NCI-H146 treated with DMSO at 0.1 percent for 48 hours (cell line): ENCODE measurements at regions not wholly inside any gene's neighbourhood (a gene's known extent, or its start where the extent isn't known, plus 50 kb on each side); places are given as distances from the start of the nearest gene placed in this dataset.

Source experiments
- DNase-seq: peaks from one replicate; lab custom pipeline; 2025; ENCODE audit not compliant: unreplicated experiment; lab: John Stamatoyannopoulos, UW

DNA sequence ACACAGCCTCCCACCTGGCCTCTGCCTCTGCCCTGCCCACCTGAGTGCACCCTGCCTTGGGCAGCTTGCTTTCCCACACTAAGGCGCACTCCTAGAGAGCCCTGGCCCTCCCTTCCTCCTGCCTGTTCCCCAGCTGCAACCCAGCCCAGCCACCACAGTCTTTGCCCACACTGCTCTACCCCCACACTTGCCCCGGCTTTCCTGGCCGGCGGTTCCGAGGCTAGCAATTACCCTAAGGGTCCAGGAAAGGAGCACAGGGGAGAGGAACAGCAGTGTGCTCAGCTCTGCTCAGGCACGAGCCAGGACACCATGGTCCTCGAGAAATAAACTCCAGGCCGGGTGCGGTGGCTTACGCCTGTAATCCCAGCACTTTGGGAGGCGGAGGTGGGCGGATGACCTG lies 237.8 kb upstream of the RAB6C start:
- no peak for DNase-seq

DNA sequence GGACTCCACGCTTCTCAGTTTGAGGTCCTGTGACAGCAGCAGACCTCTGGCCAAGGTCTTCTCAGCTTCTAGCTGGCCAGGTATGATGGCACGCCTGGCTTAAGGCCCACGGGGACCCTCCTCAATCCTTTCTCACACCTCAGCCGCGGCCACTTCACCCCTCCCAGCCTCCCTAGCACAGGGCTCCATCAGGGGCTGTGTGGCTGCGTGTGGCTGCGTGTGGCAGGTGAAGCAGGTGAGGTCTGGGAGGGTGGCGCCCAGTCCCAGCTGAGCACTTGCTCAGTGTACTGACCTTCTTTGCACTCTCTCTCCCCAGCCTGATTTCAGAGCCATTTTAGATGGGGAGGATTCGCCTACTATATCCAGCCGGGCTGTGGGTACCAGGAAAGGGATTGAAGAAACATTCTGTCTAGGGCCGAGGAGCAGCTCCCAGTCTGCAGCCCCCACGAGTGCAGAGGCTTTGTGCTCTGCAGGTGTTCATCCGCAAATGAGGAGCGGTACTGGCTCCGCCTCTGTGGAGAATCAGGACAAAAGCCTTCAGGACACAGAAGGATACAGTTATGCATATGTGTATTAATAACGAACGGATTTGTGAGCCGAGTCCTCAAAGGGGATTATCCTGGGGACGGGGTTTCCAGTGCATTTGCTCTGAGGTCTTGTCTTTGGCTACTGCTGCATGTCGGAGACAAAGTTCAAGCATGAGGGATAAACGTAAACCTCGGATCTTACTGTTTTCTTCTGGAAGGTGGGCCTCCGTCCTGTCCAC lies 236.9 kb upstream of the RAB6C start:
- DNase-seq = no peak

DNA sequence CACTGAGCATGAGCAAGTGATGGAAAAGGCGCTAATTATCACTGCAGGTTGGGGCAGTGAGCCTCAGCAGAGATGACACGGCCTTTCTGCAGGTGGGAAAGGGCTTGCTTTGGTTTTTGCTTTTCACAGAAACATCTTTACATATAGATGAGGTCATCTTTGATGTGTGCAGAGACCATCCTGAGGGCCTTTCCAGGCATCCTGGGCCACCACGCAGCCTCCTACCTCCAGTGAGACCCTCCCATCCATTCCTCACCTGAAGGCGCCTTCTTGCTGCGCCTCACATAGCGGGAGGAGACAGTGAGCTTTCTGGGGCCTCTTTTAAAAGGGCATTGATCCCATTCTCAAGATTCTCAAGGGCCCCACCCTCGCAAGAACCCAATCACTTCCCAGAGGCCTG lies 235.3 kb upstream of the RAB6C start:
- no peak for DNase-seq

DNA sequence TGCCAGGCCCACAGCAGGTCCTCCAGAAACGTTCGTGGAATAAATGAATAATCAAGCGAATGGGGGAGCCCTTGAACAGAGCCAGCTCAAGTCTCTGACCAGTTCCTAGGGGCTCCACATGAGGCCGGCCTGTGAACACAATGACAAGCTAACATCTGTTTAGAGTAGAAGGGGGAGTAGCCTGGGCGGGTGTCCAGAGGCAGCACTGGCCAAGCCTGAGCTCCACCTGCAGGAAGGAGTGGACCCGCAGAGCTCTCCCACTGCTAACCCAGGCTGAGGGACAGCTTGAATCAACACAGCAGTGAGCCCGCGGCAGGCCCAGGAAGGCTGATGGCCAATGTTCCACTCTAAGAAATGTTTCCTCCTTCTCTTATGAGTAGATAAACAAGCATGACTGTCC lies 234.8 kb upstream of the RAB6C start:
- no peak for DNase-seq

DNA sequence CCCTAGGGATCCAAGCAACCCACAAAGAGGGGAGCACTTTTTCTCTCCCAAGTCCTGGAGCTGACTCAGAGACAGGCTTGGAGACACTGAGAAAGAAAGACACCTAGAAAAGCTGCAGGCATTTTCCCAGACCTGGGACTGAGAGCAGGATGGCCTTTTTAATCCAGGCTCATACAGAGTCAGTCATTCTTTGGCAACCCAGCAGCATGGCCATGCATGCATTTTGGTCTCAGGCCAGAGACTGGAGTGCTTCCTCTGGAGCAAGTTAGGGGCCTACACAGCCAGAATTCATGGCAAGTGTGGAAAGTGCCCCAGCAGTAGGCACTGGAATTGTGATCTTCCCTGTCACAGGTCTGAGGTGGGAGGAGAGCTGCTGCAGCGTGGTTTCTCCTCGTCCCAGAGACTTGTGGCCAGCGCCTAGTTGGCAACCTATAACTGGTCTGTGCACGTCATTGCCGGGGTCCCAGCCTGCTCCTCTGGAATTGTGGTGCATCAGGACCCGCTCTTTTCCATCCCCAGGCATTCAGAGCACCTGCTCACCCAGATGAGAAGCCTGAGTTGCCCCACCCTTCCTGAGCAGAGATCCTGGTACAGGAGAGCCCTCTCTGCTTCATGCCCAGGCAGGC lies 231.9 kb upstream of the RAB6C start:
- DNase-seq = no peak

DNA sequence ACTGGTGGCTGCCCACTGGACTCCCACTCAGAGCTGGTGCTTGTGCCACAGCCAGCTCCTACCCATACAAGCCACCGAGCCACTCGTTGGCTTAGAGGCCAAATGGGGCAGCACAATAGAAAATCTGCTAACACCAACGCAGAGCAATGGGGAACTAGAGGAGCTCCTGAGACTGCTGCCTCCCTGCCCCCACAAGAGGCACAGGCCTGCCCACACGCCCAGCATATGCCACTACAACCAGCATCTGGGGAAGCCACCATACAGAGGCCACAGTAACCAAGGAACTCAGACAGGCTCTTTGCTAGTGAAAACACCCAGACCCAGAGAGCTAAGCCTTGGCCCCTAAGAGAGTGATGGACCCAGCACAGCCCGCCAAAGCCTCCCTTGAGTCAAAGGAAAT lies 231.2 kb upstream of the RAB6C start:
- no peak for DNase-seq

DNA sequence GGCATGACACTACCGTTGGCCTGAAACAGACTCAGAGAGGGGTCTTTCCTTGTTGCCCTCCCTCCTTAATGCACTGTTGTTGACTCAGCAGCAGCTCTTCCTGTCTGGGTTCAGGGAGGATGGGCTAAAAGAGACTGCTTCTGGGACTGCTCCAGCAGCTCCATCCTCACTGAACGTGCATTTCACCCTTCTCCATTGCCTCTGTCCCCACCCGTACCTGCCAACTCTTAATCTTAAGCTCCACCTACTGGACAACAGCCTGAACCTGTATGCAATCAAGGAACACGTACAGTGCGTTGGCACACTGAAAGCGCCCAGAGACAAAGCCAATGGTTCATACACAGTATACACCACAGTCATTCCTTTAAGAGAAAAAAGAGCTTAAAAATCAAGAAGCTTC lies 230.8 kb upstream of the RAB6C start:
- DNase-seq = no peak

DNA sequence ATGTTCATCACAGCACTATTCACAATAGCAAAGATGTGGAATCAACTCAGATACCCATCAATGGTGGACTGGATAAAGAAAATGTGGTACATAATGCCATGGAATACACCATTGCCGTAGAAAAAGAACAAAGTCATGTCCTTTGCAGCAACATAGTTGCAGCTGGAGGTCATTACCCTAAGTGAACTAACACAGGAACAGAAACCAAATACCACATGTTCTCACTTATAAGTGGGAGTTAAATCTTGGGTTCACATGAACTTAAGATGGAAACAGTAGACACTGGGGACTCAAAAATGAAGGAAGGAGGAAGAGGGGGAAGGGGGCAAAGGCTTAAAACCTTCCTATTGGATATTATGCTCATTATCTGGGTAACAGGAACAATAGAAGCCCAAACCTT lies 228.1 kb upstream of the RAB6C start:
- DNase-seq = no peak

DNA sequence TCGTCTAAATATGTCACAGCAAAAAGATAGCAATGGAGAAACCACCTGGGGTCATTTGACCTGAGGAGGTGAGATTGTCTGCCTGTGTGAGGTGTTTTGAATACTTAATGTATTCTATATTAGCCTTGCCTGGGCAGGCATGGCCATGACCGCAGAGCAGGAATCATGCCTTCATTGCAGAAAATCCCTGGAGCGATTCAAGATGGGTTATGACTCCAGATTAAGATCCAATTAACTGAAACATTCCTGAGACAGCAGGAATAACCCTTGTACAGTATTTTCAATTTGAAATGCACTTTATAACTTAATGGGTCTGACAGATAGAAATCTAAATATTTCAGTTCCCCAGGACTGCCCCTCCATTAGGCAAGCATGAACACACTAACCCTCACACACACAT lies 227.3 kb upstream of the RAB6C start:
- DNase-seq = no peak

DNA sequence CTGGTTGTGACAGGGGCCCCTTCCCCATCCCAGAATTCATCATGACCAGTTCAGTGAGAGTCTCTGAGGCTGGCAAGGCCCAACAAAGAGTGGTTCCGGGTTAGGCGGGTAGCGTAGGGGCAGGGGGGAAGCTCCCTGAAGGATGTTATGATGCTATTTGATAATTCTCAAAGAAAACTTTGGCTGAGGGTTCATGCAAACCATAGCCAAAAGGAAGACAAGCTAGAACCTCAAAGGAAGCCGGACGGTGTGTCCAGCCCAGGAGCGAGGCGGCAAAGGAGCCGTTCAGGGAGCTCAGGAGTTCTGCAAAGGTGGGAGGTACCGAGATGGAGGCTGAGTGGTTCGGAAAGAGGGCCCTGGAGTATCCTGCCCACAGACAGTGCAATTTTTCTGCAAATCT lies 226.8 kb upstream of the RAB6C start:
- DNase-seq = no peak

DNA sequence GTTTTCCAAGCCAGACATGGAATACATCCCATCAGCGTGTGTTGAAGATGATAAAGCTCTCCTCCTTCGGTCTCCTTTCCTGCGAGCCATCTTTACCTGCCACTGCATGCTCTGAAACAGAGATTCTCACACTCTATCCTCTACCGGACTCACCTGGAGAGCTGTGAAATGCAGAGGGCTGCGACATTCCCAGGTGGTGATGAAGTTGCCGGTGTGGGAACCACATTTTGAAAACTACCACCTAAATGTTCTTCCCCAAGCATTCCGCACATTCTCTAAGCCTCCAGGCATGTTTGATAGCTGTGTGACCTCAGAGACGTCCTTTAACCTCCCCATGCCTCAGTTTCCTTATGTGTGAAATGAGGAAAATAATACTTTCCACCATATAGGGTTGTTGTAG lies 226.2 kb upstream of the RAB6C start:
- no peak for DNase-seq

DNA sequence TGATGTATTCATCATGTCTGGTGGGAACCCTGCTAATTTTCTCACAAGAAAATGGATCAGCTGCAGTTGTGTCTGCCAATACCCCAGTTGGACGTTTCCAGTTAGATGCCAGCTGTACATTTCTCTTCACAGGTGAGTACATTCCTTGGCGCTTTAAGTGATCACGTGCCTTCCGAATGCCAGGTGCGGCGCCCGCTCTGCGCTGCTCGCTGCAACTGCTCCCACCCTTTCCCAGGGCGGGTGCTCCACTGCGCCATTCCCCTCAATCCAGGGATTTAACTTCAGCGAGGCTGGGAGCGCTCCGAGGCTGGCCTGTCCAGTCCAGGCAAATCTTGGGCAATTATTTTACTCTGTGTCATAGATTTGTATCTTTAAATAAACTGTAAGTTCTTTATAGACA lies 225.0 kb upstream of the RAB6C start:
- DNase-seq = no peak

DNA sequence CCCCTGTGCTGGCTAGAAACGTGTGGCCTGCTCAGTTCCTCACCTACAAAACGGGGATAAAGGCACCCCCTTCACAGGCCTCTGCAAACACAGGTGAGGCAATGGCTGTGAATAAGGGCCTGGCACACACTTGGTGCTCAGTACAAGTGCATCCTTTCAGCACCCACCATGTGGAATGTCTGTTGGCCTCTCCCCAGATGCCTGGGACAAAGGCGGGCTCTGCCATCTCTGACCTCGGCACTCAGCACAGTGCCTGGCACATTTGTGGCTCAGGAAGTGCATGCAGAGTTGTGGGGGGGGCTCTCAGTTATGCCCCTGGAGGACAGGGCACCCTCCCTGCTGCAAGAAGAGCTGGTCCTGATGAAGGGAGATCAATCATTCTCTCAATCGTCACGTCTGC lies 224.6 kb upstream of the RAB6C start:
- no peak for DNase-seq

DNA sequence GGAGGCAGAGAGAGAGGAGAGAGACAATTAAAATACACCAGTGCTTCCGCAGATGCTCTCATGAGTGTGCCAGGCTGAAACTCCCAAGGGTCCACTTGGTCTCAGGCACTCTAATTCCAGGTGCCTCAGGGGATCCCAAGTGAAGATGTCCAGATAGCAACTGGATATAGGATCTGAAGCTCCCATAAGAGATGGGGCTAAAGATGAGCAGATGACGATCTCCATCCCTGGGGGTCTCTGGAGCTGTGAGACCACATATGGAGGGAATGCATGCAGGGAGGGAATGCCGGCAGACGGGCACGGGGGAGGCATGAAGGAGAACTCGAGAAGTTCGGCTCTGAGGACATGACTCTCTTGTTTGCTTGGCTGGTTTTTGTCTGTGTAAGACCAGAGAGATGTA lies 223.7 kb upstream of the RAB6C start:
- no peak for DNase-seq

DNA sequence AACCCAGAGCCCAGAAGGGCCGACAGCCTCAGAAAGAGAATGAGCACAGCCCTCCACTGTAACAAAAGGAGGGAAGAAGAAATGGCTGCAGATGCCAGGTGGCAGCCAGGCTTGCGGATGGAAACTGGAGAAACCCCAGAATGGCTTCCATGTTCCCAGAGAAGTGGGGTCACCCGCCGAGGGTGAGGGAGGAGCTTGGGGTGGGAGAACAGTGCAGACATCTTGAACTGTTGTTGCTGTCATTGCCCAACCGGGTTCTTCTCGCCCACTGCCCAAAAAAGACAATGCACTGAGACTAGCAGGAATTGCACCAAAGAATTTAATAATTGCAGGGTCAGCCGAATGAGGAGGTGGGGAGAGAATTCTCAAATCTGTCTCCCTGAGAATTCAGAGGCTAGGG lies 223.2 kb upstream of the RAB6C start:
- DNase-seq = no peak

DNA sequence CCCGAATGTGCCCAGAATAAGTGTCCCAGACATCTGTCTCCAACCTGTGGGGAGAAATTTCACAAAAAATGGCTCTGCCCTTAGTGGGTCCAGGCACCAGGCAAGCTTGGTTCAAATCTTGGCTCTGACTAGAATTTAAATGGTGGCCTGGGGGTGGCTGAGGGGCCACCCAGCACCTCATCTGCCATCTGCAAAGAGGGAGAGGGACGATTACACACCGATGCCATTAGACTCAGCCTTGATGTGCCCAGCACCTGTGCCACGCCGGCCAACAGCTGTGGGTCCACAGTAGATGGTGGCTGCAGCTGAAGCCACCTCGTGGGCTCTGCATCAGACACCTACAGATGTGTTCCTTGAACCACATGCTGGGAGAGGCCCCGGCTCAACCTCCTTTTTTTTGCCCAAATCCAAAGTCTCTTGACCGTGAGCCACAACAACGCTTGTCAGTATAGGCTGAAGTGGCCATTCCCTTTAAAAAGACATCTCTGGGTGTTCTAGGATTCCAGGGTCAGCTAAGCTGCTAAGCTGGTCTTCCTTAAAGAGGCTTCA lies 222.0 kb upstream of the RAB6C start:
- DNase-seq = no peak

DNA sequence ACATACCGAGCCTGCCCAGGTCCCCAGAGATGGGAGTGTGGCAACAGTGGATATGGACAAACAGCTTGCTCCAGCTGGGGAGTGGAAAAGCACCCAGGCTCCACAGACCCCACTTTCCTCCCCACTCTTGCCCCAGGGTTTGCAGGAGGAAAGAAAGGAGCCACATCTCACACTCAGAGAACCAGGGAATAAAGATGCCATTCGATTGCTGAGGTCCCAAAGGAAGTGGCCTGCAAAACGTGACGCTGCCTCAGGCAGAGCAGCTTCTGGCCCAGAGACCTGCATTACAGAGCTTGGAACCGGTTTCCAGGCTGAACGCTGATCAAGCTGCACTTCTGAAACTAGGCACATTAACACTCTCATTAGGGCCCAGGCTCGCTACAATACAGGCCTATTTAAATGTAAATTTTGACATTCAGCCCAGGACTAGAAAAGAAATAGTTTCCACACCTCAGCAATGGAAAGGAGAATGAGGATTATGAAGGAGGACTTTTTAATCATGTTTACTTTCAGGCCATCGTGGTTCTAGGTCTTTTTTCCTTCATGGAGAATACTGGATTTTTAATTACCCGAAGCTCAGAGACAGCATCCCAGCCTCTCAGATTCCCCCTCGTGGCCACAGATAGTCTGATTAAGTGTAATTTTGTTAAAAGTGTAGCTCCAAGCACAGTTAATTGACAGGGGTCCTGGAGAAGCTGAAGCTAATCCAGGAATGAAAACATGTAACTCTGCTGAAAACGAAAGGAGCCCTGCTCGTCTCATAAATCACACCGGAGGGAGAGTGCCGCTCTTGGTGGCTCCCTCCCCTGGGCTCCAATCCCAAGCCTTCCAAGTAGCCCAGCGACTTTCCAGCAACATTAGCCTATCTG lies 221.3 kb upstream of the RAB6C start:
- DNase-seq = no peak

DNA sequence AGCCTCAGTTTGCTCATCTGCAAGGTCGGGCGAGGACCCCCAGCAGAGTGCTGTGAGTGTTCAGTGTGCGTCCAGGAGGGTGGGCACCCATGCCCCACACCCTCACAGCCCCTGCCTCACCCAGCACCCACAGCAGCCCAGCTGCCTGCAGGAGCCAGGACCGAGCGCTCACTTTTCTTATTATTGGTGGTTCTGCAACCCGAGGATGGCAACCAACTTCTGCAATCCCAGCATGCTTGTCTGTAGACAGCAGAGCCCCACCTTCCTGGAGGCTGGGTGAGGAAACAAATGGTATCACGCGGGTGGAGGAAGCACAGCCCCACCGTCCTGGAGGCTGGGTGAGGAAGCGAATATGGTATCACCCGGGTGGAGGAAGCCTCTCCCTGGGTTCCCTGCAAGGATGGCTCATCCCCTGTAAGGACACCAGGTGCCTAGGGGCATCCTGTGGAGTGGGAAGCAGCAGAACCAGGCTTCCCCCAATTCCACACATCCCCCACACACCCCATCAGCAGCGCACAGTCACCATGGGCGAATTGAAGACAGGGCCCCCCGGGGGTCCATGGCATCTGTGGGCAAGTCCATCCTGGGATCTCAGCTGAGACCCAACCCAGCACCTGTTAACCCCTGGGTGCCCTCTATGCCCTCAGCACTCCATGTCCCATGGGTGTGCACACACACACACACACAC lies 220.5 kb upstream of the RAB6C start:
- DNase-seq = no peak

DNA sequence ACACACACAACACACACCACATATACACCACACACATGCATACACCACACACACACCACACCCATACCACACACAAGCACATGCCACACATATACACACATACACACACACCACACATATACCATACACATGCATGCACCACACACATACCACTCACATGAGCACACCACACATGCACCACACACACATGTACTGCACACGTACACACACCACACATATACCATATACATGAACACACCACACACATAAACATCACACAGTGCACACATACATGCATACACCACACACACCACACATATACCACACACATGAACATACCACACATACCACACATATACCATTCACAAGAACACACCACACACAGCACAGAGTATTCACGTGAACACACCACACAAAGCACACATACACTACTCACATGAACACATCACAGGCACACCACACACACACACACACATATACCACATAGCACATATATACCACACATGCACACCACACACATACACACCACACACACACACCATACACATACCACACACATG lies 219.9 kb upstream of the RAB6C start:
- DNase-seq = no peak

DNA sequence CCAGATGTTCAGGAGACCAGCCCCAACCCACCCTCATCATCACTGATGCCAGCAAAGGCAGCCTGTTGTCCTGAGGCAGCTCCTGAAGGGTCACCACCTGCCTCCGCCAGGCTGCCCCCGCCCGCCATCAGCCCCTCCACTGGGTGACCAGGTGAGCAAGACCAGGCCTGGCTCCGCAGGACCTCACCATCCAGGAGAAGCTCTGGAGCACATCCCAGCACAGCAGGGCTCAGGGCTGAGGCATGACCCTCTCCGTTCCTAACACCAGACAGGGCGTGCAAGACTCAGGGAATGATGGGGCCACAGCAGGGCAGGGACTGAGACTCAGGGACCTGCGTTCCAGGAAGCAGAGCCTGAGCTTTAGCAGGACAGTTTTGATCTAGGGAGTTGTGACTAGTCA lies 218.8 kb upstream of the RAB6C start:
- DNase-seq = no peak

DNA sequence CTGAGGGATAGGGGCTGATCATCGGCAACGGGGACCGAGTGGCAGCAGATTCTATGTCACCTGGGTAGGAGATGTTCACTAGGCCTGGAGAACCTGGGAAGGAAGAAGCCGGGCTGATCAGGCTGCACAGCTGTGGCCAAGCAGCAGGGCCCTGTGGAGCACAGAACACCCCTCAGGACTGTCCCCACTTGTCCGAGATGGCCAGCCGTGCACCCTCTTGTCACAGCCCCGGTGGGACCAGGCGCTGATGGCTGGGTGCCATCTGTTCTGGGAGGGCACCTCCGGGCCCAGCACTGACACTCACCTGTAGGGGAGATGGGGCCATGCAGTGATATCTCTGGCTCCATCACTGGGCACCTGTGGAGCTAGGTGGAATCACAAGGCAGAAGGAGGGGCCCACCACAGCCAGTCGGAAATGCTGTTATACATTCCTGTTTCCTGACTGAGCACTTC lies 217.9 kb upstream of the RAB6C start:
- DNase-seq = no peak
